Keratinocyte (primary cell): ENCODE measurements at regions not wholly inside any gene's neighbourhood (a gene's known extent, or its start where the extent isn't known, plus 50 kb on each side); places are given as distances from the start of the nearest gene placed in this dataset.

Experiments
- DNase-seq: peaks from one replicate; pipeline ENCODE4 v3.0.0-alpha.2; 2011; ENCODE audit warnings: low read depth, missing footprints, low spot score
- FAIRE-seq: peaks from 2 replicates; lab custom pipeline; 2011; peaks lifted over from hg19 to GRCh38; lab: Jason Lieb, UNC
- H2AFZ ChIP-seq: 2 replicates; pipeline ENCODE4 v1.6.0; 2012; ENCODE audit warnings: low read length, control low read depth, inconsistent platforms; ENCODE audit not compliant: control insufficient read depth
- H3K27ac ChIP-seq: 2 replicates; pipeline ENCODE4 v1.5.1; 2011; ENCODE audit warnings: low read length; ENCODE audit not compliant: control insufficient read depth, insufficient read depth
- H3K27me3 ChIP-seq: 3 replicates; pipeline ENCODE4 v1.6.0; 2011; ENCODE audit warnings: low read length; ENCODE audit not compliant: control insufficient read depth, insufficient read depth; ENCODE audit errors: extremely low read depth
- H3K36me3 ChIP-seq, 2 experiments: 2 replicates in 1 of 2; 3 replicates in 1 of 2; pipeline ENCODE4 v1.5.1; 2011; ENCODE audit warnings: low read length in 2 of 2, mild to moderate bottlenecking in 1 of 2; ENCODE audit not compliant: control insufficient read depth in 2 of 2, insufficient read depth in 2 of 2; ENCODE audit errors: extremely low read depth in 1 of 2
- H3K4me1 ChIP-seq: 3 replicates; pipeline ENCODE4 v1.5.1; 2011; ENCODE audit warnings: low read length; ENCODE audit not compliant: control insufficient read depth, insufficient read depth; ENCODE audit errors: extremely low read depth
- H3K4me2 ChIP-seq: 3 replicates; pipeline ENCODE4 v1.6.0; 2011; ENCODE audit warnings: low read depth, low read length; ENCODE audit not compliant: control insufficient read depth, insufficient read depth; ENCODE audit errors: extremely low read depth
- H3K4me3 ChIP-seq, 3 experiments: fragments of 200-600 bp in 1 of 3; sonication (generic) in 1 of 3; 2 replicates in 2 of 3; 3 replicates in 1 of 3; pipeline ENCODE4 v1.5.1; 2011 to 2016; ENCODE audit warnings: low read length in 3 of 3, mild to moderate bottlenecking in 3 of 3, control low read depth in 2 of 3, inconsistent platforms in 1 of 3, low read depth in 1 of 3, mixed read lengths in 1 of 3, mixed run types in 1 of 3, moderate library complexity in 1 of 3; ENCODE audit not compliant: control insufficient read depth in 2 of 3, insufficient read depth in 2 of 3; ENCODE audit errors: extremely low read depth in 1 of 3
- H3K79me2 ChIP-seq: 2 replicates; pipeline ENCODE4 v1.6.0; 2012; ENCODE audit warnings: low read length; ENCODE audit not compliant: control insufficient read depth, insufficient read depth
- H3K9ac ChIP-seq: 3 replicates; pipeline ENCODE4 v1.6.0; 2011; ENCODE audit warnings: low read length; ENCODE audit not compliant: control insufficient read depth, insufficient read depth; ENCODE audit errors: extremely low read depth
- H3K9me1 ChIP-seq: 3 replicates; pipeline ENCODE4 v1.6.0; 2011; ENCODE audit warnings: low read length; ENCODE audit not compliant: control insufficient read depth, insufficient read depth; ENCODE audit errors: extremely low read depth
- H3K9me3 ChIP-seq: 2 replicates; pipeline ENCODE4 v1.5.1; 2012; ENCODE audit warnings: low read depth, low read length; ENCODE audit not compliant: control insufficient read depth
- H4K20me1 ChIP-seq: 3 replicates; pipeline ENCODE4 v1.6.0; 2011; ENCODE audit warnings: low read length; ENCODE audit not compliant: control insufficient read depth, insufficient read depth; ENCODE audit errors: extremely low read depth
- EZH2 ChIP-seq: IDR thresholded peaks from one replicate; pipeline ENCODE4 v1.6.1; 2012; ENCODE audit warnings: inconsistent platforms, mild to moderate bottlenecking, low read length, moderate library complexity
- dilution Hi-C: fragments of 300-500 bp; cut with MboI; formaldehyde crosslinking; loops from one replicate; pipeline ENCODE4 v1.7.0; 2020; ENCODE audit warnings: low sequenced_read_pairs; ENCODE audit not compliant: extremely low pct_ligation_motif_present
- TF ChIP-seq, protein P1 (sequence below), 3 experiments: IDR thresholded peaks in 1 of 3; conservative IDR thresholded peaks in 1 of 3; optimal IDR thresholded peaks in 1 of 3; 2 replicates in 2 of 3; 3 replicates in 1 of 3; pipeline versions ENCODE3 to v1.5.1; 2011; ENCODE audit warnings: low read length in 3 of 3, mild to moderate bottlenecking in 3 of 3, moderate library complexity in 2 of 3, control low read depth in 1 of 3, inconsistent platforms in 1 of 3; ENCODE audit not compliant: insufficient read depth in 2 of 3; ENCODE audit errors: extremely low read depth in 1 of 3

DNA sequence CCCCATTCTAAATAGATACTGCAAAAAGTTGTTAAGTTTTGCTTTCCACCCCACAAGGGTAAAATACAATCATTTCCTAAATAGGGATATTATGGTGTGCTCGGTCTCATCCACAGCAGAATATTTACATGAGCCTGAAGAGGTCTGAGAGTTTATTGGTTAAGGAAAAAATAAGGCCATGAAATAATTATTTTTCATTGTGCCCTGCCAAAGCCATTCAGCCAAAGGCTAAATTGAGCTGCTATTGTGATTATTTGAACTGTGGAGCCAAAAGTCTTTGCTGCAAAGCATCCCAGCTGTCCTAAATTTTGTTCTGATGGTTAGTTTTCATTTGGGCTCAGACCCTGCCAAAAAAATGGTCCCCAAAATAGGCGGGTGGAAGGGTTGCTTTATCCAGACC lies 298.7 kb upstream of the ESRRG start:
- FAIRE-seq (no peak), DNase-seq (no peak)
- dilution Hi-C loops = no loop called here
- H3K4me2 ChIP-seq = no peak overlapping the region
- H3K27me3 ChIP-seq = no peaks in the 10 kb centered on the region
- H3K36me3 ChIP-seq = no peaks in the 10 kb centered on the region
- no peak overlapping the region for H2AFZ ChIP-seq
- no peaks in the 10 kb centered on the region for H3K4me1 ChIP-seq
- no peaks in the 10 kb centered on the region for H4K20me1 ChIP-seq
- H3K4me3 ChIP-seq = no peak overlapping the region
- H3K9ac ChIP-seq = no peak overlapping the region
- no peak overlapping the region for H3K27ac ChIP-seq
- H3K9me3 ChIP-seq = no peaks in the 10 kb centered on the region
- no peaks in the 10 kb centered on the region for H3K9me1 ChIP-seq
- TF ChIP-seq, protein P1, sequence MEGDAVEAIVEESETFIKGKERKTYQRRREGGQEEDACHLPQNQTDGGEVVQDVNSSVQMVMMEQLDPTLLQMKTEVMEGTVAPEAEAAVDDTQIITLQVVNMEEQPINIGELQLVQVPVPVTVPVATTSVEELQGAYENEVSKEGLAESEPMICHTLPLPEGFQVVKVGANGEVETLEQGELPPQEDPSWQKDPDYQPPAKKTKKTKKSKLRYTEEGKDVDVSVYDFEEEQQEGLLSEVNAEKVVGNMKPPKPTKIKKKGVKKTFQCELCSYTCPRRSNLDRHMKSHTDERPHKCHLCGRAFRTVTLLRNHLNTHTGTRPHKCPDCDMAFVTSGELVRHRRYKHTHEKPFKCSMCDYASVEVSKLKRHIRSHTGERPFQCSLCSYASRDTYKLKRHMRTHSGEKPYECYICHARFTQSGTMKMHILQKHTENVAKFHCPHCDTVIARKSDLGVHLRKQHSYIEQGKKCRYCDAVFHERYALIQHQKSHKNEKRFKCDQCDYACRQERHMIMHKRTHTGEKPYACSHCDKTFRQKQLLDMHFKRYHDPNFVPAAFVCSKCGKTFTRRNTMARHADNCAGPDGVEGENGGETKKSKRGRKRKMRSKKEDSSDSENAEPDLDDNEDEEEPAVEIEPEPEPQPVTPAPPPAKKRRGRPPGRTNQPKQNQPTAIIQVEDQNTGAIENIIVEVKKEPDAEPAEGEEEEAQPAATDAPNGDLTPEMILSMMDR (optimal IDR thresholded peaks at IDR 0.05 in 1 of 3, IDR thresholded peaks at IDR 0.05 in 1 of 3, conservative IDR thresholded peaks at IDR 0.05 in 1 of 3; ENCODE audit: extremely low read depth in 1 of 3, insufficient read depth in 2 of 3, low read length in 3 of 3) = no peak
- TF ChIP-seq EZH2 = no peak
- no peaks in the 10 kb centered on the region for H3K79me2 ChIP-seq

- dilution Hi-C loops = no loop called here
- no peaks in the 10 kb centered on the region for H3K9me3 ChIP-seq
- no peaks in the 10 kb centered on the region for H3K27me3 ChIP-seq
- no peaks in the 10 kb centered on the region for H3K9me1 ChIP-seq
- H3K79me2 ChIP-seq = no peaks in the 10 kb centered on the region
- no peak overlapping the region for H2AFZ ChIP-seq
- DNase-seq (no peak), FAIRE-seq (no peak)
- H3K36me3 ChIP-seq = no peaks in the 10 kb centered on the region
- no peaks in the 10 kb centered on the region for H4K20me1 ChIP-seq
- TF ChIP-seq EZH2 = no peak
- TF ChIP-seq, protein P1 (optimal IDR thresholded peaks at IDR 0.05 in 1 of 3, IDR thresholded peaks at IDR 0.05 in 1 of 3, conservative IDR thresholded peaks at IDR 0.05 in 1 of 3; ENCODE audit: extremely low read depth in 1 of 3, insufficient read depth in 2 of 3, low read length in 3 of 3) = no peak
- no peak overlapping the region for H3K4me2 ChIP-seq
- H3K9ac ChIP-seq = no peak overlapping the region
- H3K27ac ChIP-seq = no peak overlapping the region
- H3K4me1 ChIP-seq = no peaks in the 10 kb centered on the region
- no peak overlapping the region for H3K4me3 ChIP-seq
Measured at GRCh38 chr1:217021400-217021799, 298.2 kb upstream of the ESRRG start.
